ENCODE measurements at regions not wholly inside any gene's neighbourhood (a gene's known extent, or its start where the extent isn't known, plus 50 kb on each side); places are given as distances from the start of the nearest gene placed in this dataset.

GRCh38 chr4:138542191-138542776 lies 300.1 kb upstream of the SLC7A11 start:
- DNase-seq (ENCODE audit: low read depth), result no peak
- in situ Hi-C loops (cut with HindIII; ENCODE audit: low pct_unique_long_range_greater_than_20kb, low sequenced_read_pairs), result no loop called here

GRCh38 chr4:138540056-138540800 lies 298.1 kb upstream of the SLC7A11 start:
- DNase-seq (ENCODE audit: low read depth), result no peak
- in situ Hi-C loops (cut with HindIII; ENCODE audit: low pct_unique_long_range_greater_than_20kb, low sequenced_read_pairs), result no loop called here

- in situ Hi-C loops (cut with HindIII; ENCODE audit: low pct_unique_long_range_greater_than_20kb, low sequenced_read_pairs), result no loop called here
- no peak for DNase-seq (ENCODE audit: low read depth)
These were observed 296.6 kb upstream of the SLC7A11 start for GRCh38 chr4:138538743-138539142.

GRCh38 chr4:138537731-138538490 lies 295.8 kb upstream of the SLC7A11 start:
- no peak for DNase-seq (ENCODE audit: low read depth)
- in situ Hi-C loops (cut with HindIII; ENCODE audit: low pct_unique_long_range_greater_than_20kb, low sequenced_read_pairs), result no loop called here

- no peak for DNase-seq (ENCODE audit: low read depth)
These were observed 293.2 kb upstream of the SLC7A11 start for GRCh38 chr4:138535316-138535715.

GRCh38 chr4:138522366-138522765 lies 280.2 kb upstream of the SLC7A11 start:
- peak; percentile 3 for DNase-seq (ENCODE audit: low read depth)

More at GRCh38 chr4:138535316-138535715, 293.2 kb upstream of the SLC7A11 start:
- in situ Hi-C loops (cut with HindIII; ENCODE audit: low pct_unique_long_range_greater_than_20kb, low sequenced_read_pairs), result no loop called here

GRCh38 chr4:138521809-138522208 lies 279.7 kb upstream of the SLC7A11 start:
- no peak for DNase-seq (ENCODE audit: low read depth)
- in situ Hi-C loops (cut with HindIII; ENCODE audit: low pct_unique_long_range_greater_than_20kb, low sequenced_read_pairs), result no loop called here

More at GRCh38 chr4:138522366-138522765, 280.2 kb upstream of the SLC7A11 start:
- in situ Hi-C loops (cut with HindIII; ENCODE audit: low pct_unique_long_range_greater_than_20kb, low sequenced_read_pairs), result no loop called here

- in situ Hi-C loops (cut with HindIII; ENCODE audit: low pct_unique_long_range_greater_than_20kb, low sequenced_read_pairs), result no loop called here
- DNase-seq (ENCODE audit: low read depth), result no peak
These were observed 277.3 kb upstream of the SLC7A11 start for GRCh38 chr4:138519436-138519835.

- DNase-seq (ENCODE audit: low read depth), result no peak
- in situ Hi-C loops (cut with HindIII; ENCODE audit: low pct_unique_long_range_greater_than_20kb, low sequenced_read_pairs), result no loop called here
These were observed 271.4 kb upstream of the SLC7A11 start for GRCh38 chr4:138513535-138513934.

- in situ Hi-C loops (cut with HindIII; ENCODE audit: low pct_unique_long_range_greater_than_20kb, low sequenced_read_pairs), result no loop called here
These were observed 270.6 kb upstream of the SLC7A11 start for GRCh38 chr4:138512756-138513155.

GRCh38 chr4:138510053-138510452 lies 267.9 kb upstream of the SLC7A11 start:
- in situ Hi-C loops (cut with HindIII; ENCODE audit: low pct_unique_long_range_greater_than_20kb, low sequenced_read_pairs), result no loop called here
- no peak for DNase-seq (ENCODE audit: low read depth)

More at GRCh38 chr4:138512756-138513155, 270.6 kb upstream of the SLC7A11 start:
- DNase-seq (ENCODE audit: low read depth), result no peak

- DNase-seq (ENCODE audit: low read depth), result no peak
- in situ Hi-C loops (cut with HindIII; ENCODE audit: low pct_unique_long_range_greater_than_20kb, low sequenced_read_pairs), result no loop called here
These were observed 267.2 kb upstream of the SLC7A11 start for GRCh38 chr4:138509346-138509745.

GRCh38 chr4:138507522-138507921 lies 265.4 kb upstream of the SLC7A11 start:
- in situ Hi-C loops (cut with HindIII; ENCODE audit: low pct_unique_long_range_greater_than_20kb, low sequenced_read_pairs), result no loop called here
- DNase-seq (ENCODE audit: low read depth), result no peak

GRCh38 chr4:138501614-138502013 lies 259.5 kb upstream of the SLC7A11 start:
- in situ Hi-C loops (cut with HindIII; ENCODE audit: low pct_unique_long_range_greater_than_20kb, low sequenced_read_pairs), result no loop called here
- no peak for DNase-seq (ENCODE audit: low read depth)

- in situ Hi-C loops (cut with HindIII; ENCODE audit: low pct_unique_long_range_greater_than_20kb, low sequenced_read_pairs), result no loop called here
These were observed 258.7 kb upstream of the SLC7A11 start for GRCh38 chr4:138500869-138501268.

GRCh38 chr4:138499627-138500026 lies 257.5 kb upstream of the SLC7A11 start:
- DNase-seq (ENCODE audit: low read depth), result no peak
- in situ Hi-C loops (cut with HindIII; ENCODE audit: low pct_unique_long_range_greater_than_20kb, low sequenced_read_pairs), result no loop called here

More at GRCh38 chr4:138500869-138501268, 258.7 kb upstream of the SLC7A11 start:
- DNase-seq (ENCODE audit: low read depth), result no peak

- DNase-seq (ENCODE audit: low read depth), result peak; percentile 32
- in situ Hi-C loops (cut with HindIII; ENCODE audit: low pct_unique_long_range_greater_than_20kb, low sequenced_read_pairs), result no loop called here
These were observed 252.8 kb upstream of the SLC7A11 start for GRCh38 chr4:138494931-138495330.

- in situ Hi-C loops (cut with HindIII; ENCODE audit: low pct_unique_long_range_greater_than_20kb, low sequenced_read_pairs), result no loop called here
- no peak for DNase-seq (ENCODE audit: low read depth)
These were observed 252.0 kb upstream of the SLC7A11 start for GRCh38 chr4:138494116-138494515.

- DNase-seq (ENCODE audit: low read depth), result no peak
- in situ Hi-C loops (cut with HindIII; ENCODE audit: low pct_unique_long_range_greater_than_20kb, low sequenced_read_pairs), result no loop called here
These were observed 250.0 kb upstream of the SLC7A11 start for GRCh38 chr4:138492176-138492575.
